HG02623 (cell line): ENCODE measurements at regions not wholly inside any gene's neighbourhood (a gene's known extent, or its start where the extent isn't known, plus 50 kb on each side); places are given as distances from the start of the nearest gene placed in this dataset.

Source experiments
- ATAC-seq: cut with Tn5 transposase; IDR thresholded peaks from one replicate; pipeline ENCODE4 v1.9.1; 2021; ENCODE audit warnings: moderate library complexity; ENCODE audit not compliant: unreplicated experiment

DNA sequence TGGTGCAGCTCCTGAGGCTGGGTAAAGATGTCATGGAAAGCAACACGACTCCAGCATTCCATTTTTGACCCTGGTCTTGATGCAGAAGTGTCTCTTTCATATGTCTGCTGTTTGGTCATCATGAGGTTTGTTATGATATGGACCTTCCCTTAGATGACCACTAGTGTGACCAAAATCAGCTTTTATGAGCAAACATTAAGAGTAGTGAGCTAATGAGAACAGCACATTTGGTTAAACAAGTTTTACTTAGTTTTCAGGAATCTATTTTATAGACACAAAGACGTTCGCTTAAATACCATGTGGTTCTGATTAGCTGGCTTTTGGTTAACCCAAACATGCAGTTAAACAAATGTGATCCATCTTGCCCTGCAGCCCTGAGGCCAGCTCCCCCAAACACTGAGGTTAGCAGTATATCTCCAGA, 56.7 kb upstream of the ACTBL2 start:
- ATAC-seq: no peak

DNA sequence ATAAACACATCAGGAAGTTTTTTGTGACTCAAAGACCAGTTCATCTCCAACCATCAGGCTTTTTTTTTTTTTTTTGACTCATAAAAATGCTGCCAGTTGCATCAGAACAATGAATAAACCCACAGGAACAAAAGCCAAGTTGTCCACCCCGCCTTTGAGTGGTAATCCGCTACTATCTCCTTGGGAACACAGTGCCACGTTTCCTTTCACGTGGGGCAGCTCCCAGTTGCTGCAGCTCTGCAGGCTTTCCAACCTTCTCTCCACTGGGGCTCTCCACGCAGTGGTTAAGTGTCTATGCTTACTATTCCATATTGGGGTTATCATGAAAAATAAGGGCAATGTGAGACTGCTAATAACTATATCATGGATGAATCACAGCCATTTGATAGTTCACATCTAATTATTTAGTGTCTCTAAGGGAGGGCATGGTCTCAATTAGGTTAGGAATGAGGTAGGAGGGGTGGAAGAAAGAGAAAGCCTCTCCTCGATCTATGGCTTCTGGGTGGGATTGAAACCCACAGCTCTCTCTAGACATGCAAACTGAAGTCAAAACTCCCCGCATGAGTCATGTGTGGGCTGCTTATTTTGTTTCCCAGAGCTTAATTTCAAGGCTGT, 55.8 kb upstream of the ACTBL2 start:
- ATAC-seq: no peak

DNA sequence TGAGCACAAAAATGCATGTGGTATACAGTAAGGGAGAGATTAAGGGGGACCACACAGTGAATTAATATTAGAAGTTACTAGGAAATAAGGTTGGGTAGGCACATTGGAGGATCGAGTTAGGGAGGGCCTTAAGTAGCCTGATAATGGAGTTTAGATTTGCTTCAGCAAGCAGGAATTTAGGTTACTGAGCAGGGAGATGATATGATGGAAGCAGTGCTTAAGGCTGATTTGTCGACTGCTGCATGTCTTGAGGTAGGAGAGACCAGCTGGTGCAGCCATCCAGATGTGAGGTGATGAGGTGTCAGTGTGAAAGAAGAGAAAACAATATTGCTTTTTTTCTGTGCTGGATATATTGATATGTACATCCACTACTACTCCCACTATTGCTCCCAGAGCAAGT, 55.2 kb upstream of the ACTBL2 start:
- no peak for ATAC-seq

DNA sequence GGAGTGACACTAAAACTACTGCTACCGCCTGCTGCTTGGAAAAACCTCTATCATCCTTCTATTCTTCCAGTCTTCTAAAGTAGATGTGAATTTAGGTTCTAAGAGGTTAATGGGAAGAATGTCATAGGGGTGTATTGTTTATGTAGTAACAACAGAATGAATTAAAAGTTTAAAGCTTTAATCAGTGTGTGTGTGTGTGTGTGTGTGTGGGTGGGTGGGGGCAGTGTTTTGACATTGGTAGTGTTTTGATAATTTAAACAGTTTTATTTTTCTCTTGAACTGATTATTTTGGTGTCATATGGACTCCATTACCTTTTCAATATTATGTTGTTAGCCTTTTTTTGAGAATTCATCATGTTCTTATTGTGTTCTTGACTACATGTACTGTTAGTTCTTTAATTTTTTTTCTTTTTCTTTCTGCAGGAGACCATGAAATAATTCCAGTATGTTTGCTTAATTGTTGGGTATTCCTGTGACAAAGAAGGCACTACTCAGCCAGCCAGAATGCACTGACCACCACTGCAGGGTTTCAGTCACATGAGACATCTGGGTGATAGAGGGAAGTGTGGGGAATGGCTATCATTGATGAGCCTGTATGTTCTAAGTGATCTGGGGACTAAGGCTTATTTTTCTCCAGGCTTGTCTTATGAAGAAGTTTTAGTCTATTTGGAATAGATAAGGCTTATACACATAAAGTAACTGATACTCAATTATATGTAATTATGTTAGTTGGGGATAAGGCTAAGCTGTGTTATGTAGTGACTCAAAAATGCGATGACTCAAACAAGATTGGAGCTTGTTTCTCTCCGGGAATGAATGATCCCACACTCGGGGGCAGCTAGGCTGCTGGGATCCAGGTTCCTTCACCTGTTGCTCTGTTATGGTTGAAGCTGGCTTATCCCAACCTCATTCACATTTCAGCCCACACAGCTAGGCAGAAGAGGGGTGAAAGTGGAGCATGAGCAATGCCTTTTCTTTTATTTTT, 50.2 kb upstream of the ACTBL2 start:
- no peak for ATAC-seq
